Inferior parietal cortex (tissue), 1 donor: ENCODE measurements at regions not wholly inside any gene's neighbourhood (a gene's known extent, or its start where the extent isn't known, plus 50 kb on each side); places are given as distances from the start of the nearest gene placed in this dataset.
"Not testable (repeated sequence)": the region's sequence is repeated elsewhere in the genome, so short reads cannot be mapped to it uniquely, and the experiment has no call there.

Experiments
- DNase-seq: peaks from one replicate; pipeline ENCODE4 v3.0.0-alpha.2; 2016; ENCODE audit errors: extremely low spot score

GRCh38 chr4:116544946-116545345 is 540.4 kb downstream of the TRAM1L1 start:
- no peak for DNase-seq

GRCh38 chr4:116539744-116540143 is 545.6 kb downstream of the TRAM1L1 start:
- DNase-seq = no peak

GRCh38 chr4:116537828-116538227 is 547.5 kb downstream of the TRAM1L1 start:
- no peak for DNase-seq

GRCh38 chr4:116536024-116536423 is 549.4 kb downstream of the TRAM1L1 start:
- DNase-seq = not testable (repeated sequence)

DNA sequence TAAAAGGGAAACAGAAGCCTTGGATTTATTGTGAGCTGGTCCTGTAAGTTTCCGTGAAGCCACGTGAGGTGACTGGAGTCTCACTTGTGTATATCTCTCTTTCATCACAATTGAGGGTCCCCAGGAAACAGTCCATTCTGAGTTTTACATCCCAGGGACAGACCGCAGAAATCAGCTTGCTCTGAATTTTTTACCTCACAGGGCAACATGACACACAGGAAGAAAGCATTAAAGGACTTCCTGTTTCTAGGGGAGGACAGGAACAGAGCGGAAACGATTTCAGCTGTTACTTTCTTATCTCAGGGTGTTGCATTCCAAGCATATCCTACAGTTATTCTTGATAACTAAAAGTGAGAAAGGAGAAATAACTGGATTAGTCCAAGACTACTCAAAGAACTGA is 553.5 kb downstream of the TRAM1L1 start:
- no peak for DNase-seq

GRCh38 chr4:116531026-116531425 is 554.4 kb downstream of the TRAM1L1 start:
- DNase-seq = no peak

DNA sequence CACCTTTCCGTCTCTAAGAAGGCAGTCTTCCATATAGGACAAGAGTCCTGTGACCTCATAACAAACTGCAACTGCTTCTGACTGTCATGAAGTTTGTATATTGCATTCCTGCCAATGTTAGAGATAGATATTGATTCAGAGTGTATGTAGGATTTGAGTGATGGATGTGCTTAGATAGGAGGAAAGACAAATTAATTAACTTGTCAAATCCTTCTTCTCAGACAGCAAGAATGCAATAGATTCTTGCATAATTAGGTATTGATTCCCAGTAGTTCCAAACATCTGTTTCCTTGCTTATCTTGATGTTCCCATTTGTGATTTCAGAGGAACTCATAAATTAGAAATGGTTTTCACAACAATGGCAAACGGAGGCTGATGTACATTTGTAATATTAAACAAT is 555.3 kb downstream of the TRAM1L1 start:
- DNase-seq = no peak

DNA sequence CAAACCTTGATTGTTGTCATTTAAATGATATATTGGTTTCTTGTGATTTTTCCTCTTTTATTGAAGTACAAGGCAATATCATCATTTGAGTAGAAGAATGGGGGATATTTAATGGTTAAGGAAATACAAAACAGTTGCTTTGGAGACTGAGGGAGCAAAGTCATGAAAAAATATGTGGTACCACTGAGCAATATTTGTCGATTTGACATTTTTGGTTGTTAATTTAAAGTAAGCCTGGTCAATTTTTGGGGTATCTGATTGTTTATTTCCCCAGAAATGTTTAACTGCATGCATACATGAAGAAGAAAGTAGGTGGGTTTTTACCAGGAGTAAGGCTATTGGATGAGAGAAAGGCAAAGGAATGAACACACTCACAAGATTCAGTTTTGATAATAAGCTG is 556.2 kb downstream of the TRAM1L1 start:
- DNase-seq = no peak

GRCh38 chr4:116522922-116523321 is 562.5 kb downstream of the TRAM1L1 start:
- DNase-seq = no peak

DNA sequence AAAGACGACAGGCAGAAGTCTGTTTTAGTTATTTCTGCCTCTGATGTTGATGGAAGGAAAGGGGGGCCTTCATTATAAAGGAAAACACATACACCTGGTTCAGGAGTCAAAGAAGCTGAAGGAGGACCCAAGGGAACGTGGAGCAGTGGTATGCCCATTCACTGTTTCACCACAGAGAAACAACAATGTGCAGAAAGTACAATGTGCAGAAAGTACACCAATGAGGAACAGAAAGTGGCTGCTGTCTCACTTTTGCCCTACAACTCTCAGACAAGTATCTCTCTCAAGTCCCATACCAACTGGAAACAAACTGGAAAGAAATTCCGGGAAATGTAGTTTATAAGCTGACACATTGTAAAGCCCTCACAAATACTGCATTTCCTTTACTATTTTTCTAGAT is 564.5 kb downstream of the TRAM1L1 start:
- no peak for DNase-seq

- no peak for DNase-seq
Measured at GRCh38 chr4:116516711-116517110, 568.7 kb downstream of the TRAM1L1 start.

- DNase-seq = no peak
Measured at GRCh38 chr4:116515959-116516358, 569.4 kb downstream of the TRAM1L1 start.

DNA sequence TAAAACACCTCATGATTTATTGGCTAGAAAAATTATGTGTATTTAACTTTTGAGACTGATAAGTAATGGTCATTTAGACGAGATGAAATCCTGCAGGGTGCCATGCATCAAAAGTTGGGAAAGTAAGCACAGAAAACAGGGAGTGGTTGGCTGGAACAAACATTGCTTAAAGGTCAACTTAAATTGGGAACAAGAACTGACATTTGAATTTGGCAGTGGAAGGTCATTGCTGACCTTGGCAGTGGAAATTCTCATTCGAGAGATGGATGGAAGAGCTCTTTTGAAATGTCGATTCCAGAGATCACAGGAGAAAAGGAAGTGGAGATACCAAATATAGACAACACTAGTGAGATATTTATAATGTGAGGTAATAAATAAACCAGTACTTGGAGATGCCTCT is 572.8 kb downstream of the TRAM1L1 start:
- DNase-seq = no peak

DNA sequence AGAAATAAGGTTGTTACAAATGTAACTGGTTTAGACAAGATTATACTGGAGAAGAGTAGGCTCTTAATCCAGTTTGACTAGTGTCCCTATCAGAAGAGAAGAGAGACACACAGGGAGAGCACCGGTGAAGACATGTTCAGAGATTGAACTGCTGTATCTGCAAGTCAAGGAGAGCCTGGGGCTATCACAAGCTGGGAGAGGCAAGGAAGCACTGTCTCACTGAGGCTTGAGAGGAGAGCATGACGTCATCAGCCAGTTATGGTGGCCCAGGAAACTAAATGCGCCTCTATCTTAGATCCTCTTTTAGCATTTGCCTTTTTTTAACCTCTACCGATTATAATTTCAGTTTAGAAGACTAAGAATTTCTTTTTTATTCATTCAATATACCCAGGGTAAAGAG is 583.4 kb downstream of the TRAM1L1 start:
- DNase-seq = no peak

- DNase-seq = no peak
Measured at GRCh38 chr4:116500225-116500624, 585.2 kb downstream of the TRAM1L1 start.

DNA sequence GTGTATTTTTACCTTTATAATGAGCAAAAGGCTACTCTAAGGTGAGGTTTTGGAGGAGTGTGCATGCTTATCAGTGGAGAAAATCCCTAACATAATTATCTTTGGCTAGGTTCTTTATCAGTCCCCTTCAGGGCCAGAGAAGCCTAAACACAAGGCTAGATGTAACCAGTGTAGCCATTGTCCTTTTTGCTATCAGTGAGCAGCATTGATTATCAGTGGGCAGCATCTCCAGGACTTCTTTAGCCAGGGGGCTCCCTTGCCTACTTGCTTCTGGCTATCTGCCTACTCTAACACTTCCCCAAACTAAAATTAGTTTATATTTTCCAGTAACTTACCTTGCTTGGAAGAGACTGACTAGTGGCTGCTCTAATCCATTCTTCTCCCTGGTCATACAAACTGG is 595.6 kb downstream of the TRAM1L1 start:
- no peak for DNase-seq

GRCh38 chr4:116486401-116486800 is 599.0 kb downstream of the TRAM1L1 start:
- no peak for DNase-seq

DNA sequence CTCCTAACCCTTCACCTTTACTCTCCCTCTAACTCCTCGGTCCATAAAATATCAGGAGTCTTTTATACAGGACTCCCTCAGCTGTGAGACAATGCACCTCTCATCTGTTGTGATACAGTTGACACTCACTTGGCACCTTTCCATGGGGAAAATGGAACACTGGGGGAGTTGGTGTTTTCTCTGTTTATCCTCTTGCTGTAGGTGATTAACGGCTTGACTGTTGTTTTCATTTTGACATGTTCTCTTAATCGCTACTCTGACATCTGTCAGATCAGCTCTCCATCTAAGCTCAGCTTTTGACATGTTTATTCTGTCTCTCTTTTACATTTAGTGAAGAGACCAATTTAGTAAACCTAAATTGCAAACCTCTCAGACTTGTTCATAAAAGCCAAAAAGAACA is 604.8 kb downstream of the TRAM1L1 start:
- DNase-seq = no peak

GRCh38 chr4:116478343-116478742 is 607.0 kb downstream of the TRAM1L1 start:
- DNase-seq = no peak

DNA sequence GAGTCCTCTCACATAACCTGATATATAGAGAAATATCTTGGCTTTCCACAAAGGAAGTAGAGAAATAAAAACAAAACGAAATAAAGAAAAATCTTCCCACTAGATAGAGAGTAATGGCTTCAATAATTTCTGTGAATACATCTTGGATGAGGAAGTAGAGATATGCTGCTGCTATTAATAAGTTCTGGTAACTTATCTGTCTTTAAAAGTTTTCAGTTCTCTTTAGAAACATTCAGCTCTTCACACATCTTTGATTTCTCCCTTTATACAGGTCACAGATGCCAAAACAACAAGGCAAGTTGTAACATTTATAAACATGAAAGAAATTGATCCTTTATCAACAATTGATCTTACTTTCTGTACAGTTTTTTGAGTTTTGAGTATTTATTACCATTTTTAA is 615.8 kb downstream of the TRAM1L1 start:
- no peak for DNase-seq

GRCh38 chr4:116453127-116453526 is 632.2 kb downstream of the TRAM1L1 start:
- no peak for DNase-seq

DNA sequence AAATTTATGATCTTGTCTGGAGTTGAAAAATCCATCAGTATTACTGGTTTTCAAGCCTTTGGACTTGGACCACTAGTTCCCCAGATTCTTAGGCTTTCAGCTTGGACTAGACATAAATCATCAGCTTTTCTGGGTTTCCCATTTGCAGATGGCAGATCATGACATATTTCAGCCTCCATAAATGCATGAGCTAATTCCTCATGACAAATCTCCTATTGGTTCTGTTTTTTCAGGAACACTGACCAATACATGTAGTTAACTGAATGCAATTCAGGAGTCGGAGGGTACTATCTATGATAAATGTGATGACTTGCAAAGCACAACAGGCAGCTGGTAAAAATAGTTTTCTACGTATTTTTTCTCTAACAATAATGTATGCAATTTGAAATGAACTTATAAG is 635.6 kb downstream of the TRAM1L1 start:
- DNase-seq = no peak

GRCh38 chr4:116444117-116444516 is 641.3 kb downstream of the TRAM1L1 start:
- no peak for DNase-seq

- DNase-seq = no peak
Measured at GRCh38 chr4:116438981-116439729, 646.2 kb downstream of the TRAM1L1 start.
